DMS153 (cell line): ENCODE measurements at regions not wholly inside any gene's neighbourhood (a gene's known extent, or its start where the extent isn't known, plus 50 kb on each side); places are given as distances from the start of the nearest gene placed in this dataset.

Experiments used
- DNase-seq: peaks from one replicate; lab custom pipeline; 2025; lab: John Stamatoyannopoulos, UW

GRCh38 chr5:1706021-1706420, 93.6 kb downstream of the MRPL36 start:
- no peak for DNase-seq

DNA sequence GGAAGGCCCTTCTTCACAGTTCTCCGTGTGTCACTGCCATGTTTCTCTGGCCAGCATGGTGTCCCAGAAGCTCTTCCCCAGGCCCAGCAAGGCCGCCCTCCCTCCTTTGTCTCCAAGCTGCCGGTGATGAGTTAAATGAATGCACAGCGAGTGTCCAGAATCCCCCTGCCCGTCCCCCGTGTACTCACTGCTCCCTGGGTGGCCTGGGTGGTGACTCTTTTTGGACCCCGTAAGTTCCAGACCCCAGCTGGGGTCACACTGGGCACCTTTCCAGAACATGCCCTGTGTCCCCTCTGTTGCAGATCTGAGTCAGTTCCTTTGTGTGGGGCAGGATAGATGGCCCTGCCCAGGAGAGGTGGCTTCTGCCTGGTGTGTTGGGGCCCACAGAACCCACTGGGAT, 95.0 kb downstream of the MRPL36 start:
- DNase-seq = no peak

GRCh38 chr5:1704266-1704665, 95.4 kb downstream of the MRPL36 start:
- no peak for DNase-seq

DNA sequence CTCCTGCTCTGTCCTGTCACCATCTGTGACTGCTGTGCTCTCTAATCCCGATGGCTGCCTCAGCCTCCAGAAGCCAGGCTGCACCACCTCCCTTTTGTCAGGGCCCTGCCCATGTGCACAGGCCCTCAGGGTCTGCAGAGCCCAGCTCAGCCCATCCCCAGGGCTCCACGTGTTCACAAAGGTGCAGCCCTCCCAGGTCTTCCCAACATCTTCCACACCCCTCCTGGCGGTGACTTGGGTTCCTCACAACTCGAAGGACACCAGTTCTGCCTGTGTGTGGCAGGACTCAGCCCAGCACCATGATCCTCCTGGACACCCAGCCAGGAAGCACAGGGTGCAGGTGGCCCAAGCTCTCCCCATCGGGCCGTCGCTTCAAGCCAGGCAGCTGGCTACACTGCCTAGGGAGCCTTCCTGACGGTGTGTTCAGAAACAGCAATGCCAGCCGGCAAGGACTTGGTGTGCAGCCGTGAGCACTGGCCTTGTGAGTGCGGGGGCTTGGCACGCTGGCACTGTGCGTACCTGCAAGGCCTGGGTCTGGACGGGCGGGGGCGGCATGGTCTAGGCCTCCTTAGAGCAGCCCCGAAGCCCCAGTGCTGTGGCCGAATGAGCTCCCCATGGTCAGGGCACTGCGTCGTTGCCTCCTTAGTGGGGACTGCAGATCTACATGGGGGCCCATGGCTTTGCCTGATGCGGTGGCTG, 96.1 kb downstream of the MRPL36 start:
- no peak for DNase-seq

DNA sequence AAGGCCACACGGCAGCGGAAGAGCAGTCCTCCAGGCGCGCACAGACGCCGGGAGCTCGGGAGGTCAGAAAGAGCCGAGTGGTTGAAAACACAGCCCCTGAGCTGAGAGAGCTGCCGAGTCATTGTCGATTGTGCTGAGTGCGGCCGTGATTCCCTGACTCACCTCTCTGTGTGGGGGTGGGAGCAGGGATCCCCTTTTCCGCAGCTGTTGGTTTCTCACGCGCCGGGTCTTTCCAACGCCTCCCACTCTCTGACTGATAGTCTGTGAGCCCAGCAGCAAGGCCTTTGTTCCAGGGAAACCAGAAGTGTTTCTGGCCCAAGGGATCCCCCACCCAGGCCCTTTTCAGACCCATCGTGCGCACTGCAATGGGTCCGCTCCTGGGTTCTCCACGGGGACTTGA, 97.3 kb downstream of the MRPL36 start:
- no peak for DNase-seq

- DNase-seq = no peak
These were observed 97.8 kb downstream of the MRPL36 start for GRCh38 chr5:1701884-1702283.

- DNase-seq = no peak
These were observed 98.3 kb downstream of the MRPL36 start for GRCh38 chr5:1701216-1701864.

DNA sequence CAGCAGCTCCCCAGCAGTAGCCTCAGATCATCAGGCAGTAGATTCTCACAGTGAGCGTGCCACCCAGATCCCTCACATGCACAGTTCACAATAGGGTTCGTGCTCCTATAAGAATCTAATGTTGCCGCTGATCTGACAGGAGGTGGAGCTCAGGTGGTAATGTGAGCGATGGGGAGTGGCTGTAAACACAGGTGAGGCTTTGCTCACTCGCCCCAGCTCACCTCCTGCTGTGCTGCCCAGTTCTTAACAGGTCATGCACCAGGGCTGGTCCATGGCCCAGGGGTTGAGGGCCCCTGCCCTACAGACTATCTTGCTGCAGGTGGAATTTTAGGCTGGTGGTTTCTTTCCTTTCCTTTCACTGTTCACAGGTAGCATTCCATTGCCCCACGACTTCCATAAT, 100.2 kb downstream of the MRPL36 start:
- DNase-seq = no peak

DNA sequence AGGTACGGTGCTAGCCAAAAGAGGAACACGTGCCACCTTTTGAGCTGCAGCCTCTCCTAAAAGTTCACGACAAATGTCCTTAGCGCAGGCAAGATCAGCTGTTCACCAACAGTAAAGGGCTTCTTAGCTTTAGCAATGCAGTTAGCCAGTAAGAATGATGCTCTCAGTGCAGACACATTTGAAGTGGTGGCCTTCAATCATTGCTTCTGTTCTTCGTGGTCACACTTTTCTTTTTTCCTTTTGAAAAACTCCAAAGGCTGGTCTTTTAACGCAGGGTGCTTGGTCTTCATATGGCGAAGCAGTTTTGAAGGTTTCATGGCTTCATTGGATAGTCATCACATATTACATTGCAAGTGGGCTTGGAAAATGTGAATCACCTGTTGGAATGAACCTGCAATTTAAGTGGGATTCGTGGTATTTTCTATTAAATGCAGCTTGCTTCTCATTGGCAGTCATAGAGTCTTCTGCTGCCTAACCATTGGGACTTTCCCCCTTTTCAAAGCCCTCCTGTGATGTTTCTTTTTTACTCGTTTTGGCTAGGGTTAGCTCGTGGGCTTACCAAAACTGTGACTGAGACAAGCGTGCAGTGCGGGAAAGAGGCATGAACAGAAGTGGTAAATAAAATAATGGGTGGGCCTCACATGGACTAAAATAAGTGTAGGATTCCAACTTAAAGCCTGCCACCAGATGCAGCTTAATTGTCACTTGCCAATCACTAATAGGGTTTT, 100.9 kb downstream of the MRPL36 start:
- no peak for DNase-seq

GRCh38 chr5:1692381-1692780, 107.3 kb downstream of the MRPL36 start:
- no peak for DNase-seq

DNA sequence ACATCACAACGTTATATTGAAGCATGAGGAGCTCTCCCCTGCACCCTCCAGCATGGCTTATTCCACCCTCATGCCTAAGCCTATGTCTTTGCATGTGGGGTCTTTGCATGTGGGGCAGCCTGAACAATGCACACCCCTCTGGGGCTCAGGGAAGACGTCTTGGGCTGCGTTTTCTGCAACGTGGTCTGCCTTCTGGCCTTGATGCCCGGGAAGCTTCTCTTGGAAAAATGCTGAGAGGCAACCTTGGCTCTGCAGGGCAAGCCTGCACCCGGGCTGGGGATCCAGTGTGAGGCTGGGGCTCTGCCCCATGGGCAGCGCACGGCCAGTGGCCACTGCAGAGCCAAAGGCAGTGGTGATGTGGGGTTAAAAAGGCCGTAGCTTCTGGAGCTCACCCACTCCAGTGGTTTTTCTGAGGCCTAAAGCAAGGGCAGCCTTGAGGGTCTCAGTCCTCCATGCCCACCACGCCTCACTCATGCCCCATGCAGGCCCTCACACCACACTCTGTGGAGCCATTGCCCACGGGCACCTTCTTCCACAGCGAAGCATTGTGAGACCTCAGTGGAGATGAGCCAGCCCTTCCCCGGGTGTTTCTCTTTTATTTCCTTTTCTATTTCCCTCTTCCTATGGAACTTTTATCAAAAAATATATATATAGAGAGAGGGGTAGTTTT, 112.2 kb downstream of the MRPL36 start:
- no peak for DNase-seq

DNA sequence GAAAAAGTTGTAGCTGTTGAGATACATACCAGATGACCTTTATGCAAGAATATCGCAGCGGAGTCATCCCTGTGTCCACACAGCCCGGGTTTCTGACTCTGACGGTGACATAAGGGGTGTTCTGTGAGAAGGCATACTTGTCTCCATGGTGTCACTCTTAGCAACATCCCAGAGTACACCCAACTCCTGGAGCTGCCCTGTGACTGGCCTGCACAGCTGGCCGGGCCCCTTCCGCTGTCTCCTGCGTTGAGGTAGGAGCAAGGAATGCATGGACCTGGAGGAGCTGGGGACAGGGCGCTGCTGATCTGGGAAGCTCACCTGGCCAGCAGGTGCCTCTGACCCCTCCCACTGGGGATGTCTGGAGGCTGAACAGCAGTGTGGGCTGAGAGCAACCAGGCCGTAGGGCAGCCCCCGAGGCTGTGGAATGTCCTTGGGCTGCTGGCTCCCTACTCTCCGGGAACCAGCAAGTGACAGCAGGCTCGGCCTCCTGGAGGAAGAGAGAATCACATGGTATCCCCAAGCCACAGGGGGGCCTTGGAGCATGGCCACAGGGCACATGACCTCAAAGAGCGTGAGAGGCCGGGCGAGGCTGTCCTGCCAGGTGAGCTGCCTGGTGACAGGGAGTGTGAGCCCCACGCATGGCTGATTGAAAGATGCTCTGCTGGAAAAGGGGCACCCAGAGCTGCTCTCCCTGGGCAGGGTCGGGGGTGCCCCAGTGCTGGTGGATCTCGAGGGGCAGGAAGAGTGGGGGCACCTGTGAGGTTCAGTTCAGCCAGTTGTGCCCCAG, 113.4 kb downstream of the MRPL36 start:
- no peak for DNase-seq

- no peak for DNase-seq
These were observed 114.6 kb downstream of the MRPL36 start for GRCh38 chr5:1685066-1685465.

GRCh38 chr5:1681955-1682354, 117.7 kb downstream of the MRPL36 start:
- DNase-seq = no peak

DNA sequence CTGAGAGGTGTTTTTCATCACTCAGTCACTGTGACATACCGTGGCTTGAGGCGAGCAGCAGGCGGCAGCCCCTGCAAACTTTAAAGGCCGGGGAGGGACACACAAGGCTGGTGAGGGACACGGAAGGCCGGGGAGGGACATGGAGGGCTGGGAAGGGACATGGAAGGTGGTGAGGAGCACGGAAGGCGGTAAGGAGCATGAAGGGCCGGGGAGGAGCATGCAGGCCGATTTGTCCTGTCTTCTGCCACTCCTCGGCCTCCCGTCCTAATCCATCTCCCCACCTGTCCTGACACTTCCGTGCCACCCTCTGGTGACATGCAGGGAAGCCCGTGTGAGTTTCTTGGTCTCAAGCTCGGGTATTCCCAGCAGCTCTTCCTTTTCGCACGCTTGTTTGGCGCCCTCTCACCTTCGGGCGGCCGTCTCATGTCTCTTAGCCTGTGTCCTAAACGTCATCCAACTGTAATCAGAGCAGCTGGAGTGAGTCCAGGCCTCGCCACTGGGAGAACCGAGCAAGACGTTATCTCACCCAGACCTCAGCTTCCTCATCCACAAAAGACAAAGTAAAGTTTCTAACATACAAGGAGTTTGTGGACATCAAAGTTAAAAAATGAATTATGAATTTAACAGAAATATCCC, 126.5 kb downstream of the MRPL36 start:
- DNase-seq = no peak

DNA sequence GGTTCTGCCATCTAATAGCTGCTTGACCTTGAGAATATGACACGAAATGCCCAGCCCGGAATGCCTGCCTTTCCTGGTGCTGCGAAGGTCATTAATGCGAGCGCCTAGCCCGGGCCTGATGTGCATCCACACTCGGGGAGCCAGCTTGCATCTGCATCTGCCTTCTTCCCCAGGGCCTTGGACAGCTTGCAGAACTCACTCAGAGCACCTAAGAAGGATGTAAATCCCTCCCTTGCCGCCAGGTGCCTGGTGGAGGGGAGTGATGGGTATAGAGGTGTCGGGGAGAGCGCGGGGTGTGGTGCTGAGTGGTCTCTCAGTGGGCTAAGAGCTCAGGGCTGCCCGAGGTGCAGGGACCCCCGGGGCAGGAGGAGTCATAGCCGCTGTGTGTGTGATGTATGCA, 127.2 kb downstream of the MRPL36 start:
- DNase-seq = no peak

DNA sequence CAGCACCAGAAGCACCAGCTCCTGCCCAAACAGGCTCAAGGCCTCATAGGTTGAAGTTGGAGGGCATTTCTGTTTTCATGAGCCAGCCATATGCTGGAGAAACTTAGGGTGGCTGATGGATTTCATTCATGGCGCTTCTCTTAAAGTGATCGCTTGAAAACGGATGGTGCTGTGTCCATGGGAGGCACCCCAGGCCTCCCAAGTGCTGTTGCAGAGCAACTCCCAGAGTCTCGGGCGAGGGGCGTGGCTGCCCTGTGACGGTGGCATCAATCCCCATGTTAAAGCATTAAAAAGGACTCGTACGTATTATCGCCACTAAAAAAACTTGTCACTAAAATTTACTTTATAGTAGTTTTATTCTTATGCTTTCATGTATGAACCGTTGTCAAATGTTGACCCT, 128.3 kb downstream of the MRPL36 start:
- no peak for DNase-seq

DNA sequence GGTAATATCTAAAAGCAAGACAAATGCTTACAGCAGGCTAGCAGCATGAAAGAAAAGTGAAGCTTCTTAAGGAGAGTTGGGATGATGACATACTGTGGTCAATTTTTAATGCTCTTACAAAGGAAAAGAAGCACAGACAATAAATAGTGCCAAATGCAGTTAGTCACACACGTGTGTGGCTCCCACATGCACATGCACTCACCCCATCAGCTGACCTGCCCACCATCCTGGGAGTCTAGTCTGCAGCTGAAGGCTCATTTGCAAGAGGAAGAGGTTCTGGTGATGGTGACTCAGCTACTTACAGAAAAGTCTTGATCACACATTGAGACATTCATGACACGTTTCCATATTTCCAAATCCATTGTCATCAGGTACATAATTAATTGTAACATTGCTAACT, 129.3 kb downstream of the MRPL36 start:
- no peak for DNase-seq

GRCh38 chr5:1669276-1670155, 130.1 kb downstream of the MRPL36 start:
- no peak for DNase-seq

GRCh38 chr5:1668141-1668721, 131.4 kb downstream of the MRPL36 start:
- no peak for DNase-seq
